HG02678 (cell line): ENCODE measurements at regions not wholly inside any gene's neighbourhood (a gene's known extent, or its start where the extent isn't known, plus 50 kb on each side); places are given as distances from the start of the nearest gene placed in this dataset.
A peak's percentile ranks its signal among the peaks of the same experiment; 100 is the strongest.

Experiments
- ATAC-seq: cut with Tn5 transposase; IDR thresholded peaks from one replicate; pipeline ENCODE4 v1.9.1; 2021; ENCODE audit warnings: mild to moderate bottlenecking, moderate library complexity; ENCODE audit not compliant: unreplicated experiment

DNA sequence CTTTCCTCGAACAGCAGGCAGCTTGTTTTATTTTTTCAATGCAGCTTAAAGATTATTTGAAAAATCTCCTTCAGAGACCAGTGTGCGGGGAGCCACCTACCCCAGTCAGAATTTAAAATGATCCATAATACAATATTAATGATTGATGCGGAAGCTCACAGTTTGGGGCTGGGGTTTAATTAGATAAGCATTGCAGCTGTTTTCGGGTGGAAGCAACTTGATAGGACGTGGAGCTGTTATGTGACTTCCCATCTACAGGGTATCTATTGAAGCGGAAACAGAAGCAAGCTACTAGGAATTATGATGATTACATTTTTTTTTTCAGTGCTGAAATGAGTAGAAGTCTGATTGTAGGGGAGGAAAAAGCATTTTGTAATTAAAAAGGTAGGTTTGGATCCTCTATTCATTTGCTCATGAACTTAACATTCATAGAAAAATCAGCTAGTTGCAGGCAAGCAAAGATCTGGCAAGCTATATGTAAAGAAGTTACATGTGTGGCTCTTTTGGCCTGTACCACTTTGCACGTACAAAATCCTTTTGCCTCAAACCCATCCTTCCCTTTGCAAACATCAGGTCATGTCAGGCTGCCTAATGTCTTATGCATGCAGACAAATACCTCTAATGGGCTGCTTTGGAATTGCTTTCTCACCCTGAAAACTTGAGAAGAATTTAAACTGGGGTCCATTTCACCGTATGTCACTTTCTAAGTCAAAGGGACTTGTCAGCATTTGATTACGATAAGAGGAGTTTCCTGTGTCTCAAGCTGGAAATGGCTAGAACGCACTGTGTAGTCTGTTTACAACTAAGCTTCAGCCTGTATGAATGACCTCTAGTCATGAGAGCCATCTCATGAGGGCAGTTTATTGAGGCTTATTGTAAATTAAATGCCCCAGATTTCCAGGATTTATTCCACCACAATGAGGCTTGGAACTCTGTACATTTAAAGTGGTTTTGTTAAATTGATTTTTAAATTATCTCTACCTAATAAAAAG, 267.1 kb upstream of the TMTC4 start:
- no peak for ATAC-seq

DNA sequence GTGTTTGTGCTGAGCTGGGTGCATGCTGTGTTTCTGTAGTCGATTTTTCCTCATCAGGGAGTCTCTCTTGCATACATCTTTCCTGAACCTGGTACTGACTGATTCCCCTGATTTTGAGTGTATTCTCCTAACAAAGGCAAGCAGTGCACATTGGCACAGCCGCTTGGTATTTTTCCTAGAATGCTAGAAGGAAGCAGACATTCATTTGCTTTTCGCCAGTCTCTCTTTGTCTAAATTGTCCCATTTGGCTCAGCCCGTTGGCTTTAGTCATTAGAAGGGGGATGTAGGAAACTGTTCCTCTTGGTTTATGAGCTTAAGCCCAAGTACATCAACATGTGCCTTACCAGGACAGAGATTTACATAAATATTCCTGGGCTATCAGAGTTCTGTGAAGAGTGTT, 266.1 kb upstream of the TMTC4 start:
- no peak for ATAC-seq

DNA sequence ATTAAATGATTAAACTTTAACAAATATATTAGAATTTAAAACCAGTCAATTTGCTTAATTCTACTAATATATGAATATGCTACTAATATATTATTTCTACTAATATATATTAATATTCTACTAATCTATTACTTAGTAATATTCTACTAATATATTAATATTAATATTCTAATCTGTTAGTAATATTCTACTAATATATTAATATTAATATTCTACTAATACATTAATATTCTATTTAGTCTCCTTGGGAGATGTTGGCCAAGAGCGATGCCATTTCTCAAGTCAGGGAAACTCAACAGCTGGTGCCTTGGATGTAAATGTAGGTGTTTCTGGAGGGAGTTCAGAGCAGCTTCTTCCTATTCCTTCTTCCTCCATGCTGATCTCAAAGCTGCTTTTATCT, 259.2 kb upstream of the TMTC4 start:
- no peak for ATAC-seq

DNA sequence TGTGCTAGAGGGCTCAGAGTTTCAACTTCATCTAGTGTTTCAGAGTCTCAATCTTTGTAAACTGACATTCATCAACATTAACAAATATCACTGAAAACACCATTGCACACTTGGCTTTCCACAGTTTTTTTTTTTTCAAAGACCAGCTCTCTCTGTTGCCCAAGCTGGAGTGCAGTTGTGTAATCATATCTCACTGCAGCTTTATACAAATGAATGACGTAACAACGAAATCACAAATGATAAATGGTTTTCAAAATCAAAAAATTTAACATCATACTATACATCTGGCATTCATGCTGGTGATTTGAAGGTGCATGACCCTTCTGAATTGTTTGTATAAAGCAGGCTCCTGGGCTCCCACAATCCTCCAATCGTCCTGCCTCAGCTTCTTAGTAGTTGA, 248.0 kb upstream of the TMTC4 start:
- ATAC-seq = no peak

DNA sequence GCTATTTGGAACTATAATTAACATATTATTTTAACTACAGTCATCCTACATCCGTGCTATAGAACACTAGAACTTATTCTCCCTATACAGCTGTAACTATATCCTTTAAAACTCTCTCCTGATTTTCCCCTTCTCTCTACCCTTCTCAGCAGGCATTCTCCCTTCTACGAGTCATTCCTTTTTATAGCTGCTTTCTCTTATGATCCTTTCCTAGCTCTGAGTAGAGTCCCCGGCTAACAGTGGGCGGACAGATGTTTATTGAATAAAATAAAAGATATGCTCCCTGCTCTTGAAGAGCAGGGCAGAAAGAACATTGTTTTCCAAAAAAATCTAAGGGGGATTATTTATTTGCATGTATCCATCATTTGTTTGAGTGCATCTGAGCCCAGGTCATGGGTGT, 246.5 kb upstream of the TMTC4 start:
- ATAC-seq = no peak

DNA sequence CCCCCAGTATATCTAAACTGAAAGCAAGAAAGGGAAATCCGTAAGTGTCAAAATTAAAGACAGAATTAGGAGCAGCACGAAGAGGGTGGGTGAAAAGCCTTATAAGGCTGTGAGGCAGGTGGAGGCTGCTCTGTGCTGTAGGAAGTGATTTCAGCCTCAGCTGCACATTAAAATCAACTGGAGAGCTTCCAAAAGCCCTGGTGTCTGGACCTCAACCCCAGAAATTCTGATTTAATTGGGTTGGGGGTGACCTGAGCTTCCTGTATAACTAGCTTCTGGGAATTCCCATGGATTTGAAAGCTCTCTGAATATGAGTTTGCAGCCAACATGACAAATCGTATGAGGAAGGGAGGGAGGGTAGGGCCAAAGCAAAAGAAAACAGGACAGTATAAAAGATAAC, 242.4 kb upstream of the TMTC4 start:
- no peak for ATAC-seq

DNA sequence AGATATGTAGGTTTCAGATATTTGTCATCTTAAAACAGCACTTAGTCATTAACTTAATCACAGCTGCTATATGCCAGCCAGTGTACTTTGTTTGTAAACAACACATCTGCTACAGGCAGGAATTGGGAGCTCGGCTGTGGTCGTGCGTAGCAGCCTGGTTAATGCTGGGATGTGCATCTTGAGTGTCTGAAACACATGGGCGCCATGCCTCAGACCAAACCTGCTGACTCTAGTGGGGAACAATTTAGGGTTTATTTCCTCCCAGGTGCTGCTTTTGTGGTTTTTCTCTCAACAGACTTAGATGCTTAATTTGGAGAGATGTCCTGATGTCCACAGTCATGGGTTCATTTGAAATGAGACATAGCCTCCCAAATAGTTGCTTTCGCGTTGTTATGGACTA, 238.5 kb upstream of the TMTC4 start:
- no peak for ATAC-seq

DNA sequence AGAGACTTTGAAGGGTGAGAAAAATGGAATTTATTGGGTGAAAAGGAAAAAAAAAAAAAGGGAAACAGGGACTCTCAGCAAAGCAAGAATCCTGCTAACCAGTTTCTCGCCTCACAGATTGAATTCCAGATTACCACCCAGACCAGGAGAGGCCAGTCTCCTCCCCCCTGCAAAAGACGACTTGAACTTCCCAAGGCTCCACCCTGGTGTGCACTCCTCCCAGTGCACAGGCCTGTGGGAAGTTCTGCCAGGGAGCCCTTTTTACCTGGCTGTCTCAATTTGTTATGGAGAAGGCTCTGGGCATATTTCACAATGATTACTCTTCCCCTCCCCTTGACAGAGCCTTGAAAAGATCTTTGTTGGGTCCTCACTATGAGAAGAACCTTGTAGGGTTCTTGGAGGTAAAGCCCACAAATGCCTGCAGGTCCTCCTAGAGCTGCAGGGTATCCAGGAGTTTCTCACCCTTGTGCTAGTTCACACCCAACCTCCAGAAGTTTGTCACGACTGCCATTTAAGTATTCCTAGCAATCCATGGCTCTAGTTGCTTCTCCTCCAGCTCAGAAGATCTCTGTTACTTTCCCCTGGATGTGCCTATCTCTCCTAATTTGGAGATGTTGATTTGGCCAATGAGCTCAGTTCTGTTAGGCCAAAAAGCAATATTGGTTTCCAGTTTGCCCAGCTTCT, 229.8 kb upstream of the TMTC4 start:
- ATAC-seq = no peak

DNA sequence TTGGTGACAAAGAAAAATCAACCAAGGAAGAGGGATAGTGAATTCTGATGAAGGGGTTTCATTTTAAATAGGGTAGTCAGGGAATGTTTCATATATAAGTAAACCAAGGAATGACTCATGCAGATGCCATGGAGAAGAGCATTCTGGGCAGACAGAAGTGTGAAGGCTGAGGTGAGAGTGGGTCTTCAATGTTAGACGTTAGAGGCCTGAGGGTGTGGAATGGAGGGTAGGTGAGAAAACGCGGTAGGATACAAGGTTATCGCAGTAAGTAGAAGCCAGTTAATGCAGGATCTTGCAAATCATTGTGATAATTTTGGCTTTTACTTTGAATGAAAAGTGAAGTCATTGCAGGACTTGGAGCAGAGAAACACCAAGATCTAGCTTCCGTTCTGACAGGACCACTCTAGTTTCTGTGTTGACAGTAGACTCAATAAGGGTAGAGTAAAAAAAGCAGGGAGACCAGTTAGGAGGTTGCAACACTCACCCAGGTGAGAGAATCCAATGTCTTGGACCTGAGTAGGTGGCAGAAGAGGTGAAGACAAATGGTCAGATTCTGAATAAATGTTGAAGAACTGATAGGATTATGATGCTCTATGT, 225.2 kb upstream of the TMTC4 start:
- no peak for ATAC-seq

DNA sequence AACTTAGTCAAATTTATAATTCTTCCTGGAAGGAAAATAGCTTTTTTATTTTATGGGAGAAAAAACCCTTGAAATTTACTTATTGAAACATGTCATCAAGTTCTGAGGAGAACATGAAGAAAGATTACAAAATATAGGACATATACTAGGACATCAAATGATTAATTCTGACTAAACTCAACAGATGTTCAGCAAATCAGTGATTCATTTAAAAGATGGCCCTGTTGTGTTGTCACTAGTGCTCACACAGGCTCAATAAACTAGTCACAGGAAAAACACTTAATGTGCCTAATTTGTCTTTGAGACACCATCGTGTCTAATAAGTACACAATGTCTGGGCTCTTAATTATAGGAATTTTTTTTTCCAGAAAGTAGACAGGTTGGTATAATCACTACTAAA, 223.8 kb upstream of the TMTC4 start:
- ATAC-seq = no peak

DNA sequence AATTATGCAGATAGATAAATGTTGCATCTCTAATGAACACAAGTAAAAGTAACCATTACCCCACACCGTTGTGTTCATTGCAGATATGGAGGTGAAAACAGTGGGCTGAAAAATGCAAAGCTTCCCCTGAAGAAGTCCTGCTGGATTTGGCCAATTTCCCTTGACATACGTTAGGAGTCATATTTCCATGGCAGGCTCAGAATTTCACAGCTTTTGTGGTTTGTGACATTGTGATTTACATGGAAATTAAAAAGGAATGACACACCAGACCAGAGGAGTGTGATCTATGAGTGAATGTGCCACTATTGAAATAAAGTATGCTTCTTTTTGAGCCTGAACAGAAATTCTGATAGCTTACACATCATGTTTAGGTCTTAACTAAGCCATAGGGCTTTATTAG, 221.1 kb upstream of the TMTC4 start:
- ATAC-seq = no peak

DNA sequence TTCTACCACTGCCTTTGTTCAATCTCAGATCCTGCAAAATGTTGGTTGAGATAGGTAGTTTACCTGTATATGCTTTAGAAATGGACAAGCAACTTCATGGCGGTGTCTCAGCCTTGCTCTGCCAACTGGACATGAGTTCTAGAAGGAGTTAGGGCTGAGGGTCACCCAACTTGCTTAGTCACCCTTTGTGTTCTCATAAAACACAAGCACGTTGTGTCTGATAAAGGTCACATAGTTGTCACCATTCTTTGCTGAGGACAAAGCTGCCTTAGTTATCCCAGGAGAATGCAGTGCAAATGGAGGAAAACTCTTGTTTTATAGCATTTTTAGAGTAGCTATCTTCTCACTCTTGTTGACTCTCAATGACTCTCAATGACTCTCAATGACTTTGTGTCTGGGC, 218.4 kb upstream of the TMTC4 start:
- no peak for ATAC-seq

DNA sequence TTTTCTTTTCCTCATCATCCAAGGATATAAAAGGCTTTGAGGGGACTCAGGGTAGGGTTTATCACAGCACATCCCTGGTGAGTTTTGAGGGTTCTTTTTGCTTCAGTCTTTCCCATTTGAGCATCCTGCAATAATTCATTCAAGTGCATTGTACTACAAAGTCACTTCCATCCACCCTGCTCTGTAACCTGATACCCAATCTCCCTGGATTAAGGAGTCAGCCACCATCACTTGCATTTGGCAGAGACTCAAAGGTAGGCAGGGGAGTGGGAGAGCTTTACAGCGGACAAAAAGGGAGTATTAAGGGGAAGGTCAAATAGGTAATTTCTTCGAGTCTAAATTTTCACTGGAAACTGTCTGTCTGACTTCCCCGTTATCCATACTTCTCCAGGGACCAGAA, 216.1 kb upstream of the TMTC4 start:
- no peak for ATAC-seq

DNA sequence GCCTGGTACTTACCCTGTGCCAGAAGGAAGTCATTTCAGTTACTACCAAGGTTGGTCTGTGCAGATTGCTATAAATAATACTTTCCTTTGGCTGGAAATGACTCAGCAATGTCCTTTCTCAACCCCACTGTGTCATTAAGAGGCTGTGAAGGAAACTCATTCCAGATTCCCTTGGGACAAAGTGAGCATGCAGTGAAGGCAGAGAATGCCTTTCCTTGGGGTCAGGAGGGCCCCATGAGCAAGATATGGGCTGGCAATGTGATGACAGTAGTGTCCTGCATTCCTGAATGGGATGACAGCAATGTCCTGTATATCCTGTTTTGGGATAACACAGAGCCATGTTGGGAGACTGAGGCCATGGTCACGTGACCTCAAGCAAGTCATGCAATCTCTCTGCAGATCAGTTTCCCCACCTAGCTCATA, 213.1 kb upstream of the TMTC4 start:
- no peak for ATAC-seq

DNA sequence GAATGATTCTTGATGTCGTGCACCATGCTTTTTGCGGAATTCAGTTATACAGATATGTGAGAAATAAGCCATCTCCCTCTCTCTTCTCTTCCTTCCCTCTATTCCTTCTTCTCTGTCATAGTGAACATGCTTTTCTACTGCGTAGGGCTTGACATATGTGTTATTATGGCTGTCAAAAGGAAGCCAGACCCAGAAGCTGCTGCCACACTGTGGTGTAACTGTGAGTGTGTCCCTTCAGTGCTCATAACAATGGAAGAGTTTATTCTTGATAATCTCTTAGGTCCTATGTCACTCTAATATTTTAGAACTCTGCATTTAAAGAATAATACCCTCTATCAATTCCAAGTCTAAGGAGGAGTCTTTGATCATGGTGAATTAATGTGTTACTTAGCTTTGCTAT, 208.9 kb upstream of the TMTC4 start:
- no peak for ATAC-seq

DNA sequence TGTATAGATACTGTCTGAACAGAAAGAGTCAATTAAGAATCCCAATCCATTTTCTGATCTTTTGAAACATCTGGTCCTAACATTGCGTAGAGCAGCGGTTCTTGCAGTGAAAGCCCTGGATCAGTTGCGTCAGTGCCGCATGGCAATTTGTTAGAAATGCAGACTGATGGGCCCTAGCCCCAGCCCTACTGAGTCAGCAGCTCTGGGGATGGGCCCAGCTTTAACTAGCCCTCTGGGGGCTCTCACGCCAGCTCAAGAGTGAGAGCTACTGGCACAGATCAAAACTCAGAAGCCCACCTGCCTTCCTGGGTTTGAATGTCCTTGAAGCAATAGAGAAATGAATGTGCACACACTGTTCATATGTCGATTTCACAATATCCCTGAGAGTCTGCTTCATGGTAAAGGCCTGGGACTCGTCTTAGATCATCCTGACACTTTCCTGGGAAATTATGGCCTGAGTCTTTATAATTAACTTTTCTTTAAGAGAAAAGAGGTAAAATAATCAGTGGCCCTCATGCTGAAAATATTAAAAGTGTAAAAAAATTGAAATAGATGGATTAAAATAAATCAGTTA, 206.8 kb upstream of the TMTC4 start:
- ATAC-seq = no peak

DNA sequence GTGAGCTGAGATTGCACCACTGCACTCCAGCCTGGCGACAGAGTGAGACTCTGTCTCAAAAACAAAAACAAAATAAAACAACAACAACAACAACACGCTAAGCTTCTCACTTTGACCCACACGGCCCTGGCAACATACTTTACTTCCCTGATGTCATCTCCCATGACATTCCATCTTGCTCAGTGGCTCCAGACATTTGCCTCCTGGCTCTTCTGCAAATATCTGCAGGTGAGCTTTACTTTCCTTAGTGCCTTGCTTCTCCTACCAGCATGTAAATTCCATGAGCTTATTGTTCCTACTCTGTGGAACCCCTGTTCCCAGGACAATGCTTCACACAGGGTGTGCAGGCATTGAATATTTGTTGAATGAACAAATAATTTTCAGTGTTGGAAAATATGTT, 205.6 kb upstream of the TMTC4 start:
- no peak for ATAC-seq

DNA sequence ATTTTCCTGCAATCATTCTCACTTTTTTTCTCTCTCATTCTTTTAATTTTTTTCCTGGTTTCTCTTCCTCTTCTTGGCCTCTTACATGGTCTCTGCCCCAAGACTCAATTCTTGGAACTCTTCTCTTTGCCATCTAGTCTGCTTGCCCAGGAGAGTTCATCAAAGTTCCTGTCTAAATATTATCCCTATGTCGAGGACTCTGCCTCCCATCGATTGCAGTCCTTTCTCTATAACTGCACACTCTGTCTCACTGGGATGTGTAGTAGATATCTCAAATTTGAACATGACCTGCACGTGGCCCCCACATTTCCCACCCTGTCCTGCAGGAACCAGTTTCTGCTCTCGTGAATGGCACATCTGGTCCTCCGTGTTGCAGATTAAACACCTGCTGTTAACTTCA, 204.7 kb upstream of the TMTC4 start:
- ATAC-seq = no peak

DNA sequence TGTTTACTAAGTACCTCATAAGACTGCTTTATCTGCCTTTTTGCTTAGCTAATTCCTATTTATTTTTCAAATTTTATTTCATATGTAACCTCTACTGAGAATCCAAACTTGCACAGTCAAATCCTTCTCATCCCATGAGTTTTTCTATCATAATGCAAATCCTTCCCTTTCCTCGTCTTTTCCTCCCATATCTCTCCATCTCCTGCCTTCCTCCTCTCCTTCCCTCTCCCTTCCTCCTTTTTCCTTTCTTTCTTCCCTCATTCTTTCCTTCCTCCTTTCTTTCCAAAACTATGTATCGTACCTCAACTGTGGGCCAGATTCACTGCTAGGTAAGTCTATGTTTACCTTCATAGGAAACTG, 201.4 kb upstream of the TMTC4 start:
- ATAC-seq = no peak

DNA sequence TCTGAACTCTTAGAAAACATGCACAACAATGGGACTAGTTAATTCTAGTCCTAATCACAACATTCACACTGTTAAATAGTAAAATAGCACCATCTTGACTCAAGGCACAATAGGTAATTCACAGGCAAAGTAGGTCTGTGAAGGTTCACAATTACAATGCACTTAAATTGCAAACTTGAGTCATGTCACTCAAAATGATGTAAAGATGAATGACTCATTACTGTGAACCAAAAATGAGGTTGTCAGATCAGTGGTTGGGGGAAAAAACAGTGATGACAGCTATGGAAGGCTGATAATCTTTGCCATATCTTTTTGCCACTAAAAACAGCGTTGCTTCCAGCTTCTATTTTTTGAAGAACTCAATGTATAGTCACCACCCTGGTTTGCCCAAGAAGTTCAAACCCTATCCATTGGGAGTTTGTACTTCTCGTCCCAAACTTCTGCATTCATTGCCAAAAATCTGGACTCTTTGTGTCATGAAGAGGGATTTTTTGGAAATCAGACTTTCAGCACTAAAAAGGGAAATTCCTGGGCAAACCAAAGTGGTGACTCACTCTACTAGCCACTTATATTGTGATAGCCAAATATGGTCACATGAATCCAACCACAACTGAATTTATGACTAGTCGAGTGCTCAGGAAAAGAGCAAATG, 200.9 kb upstream of the TMTC4 start:
- ATAC-seq = peak; percentile 55

DNA sequence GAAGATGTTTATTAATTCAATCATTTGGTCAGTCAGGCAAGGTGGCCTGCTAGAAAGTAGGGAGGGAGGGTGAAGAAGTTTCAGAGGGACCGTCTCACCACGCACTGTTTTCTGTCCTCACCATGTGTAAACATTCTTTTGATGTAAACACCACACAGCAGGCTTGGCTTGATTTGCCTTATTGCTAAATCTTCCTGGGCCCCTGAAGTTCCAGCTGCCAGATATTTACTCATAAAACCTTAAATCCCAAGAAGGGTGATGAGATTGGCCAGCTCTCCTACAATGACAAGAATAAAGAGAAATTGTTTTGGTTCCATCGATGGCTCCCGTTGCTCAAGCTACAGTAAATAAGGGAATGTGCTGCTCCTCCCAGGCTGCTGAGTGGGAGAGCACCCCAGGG, 198.2 kb upstream of the TMTC4 start:
- no peak for ATAC-seq
